ENCODE measurements at regions not wholly inside any gene's neighbourhood (a gene's known extent, or its start where the extent isn't known, plus 50 kb on each side); places are given as distances from the start of the nearest gene placed in this dataset.
A peak's percentile ranks its signal among the peaks of the same experiment; 100 is the strongest.

DNA sequence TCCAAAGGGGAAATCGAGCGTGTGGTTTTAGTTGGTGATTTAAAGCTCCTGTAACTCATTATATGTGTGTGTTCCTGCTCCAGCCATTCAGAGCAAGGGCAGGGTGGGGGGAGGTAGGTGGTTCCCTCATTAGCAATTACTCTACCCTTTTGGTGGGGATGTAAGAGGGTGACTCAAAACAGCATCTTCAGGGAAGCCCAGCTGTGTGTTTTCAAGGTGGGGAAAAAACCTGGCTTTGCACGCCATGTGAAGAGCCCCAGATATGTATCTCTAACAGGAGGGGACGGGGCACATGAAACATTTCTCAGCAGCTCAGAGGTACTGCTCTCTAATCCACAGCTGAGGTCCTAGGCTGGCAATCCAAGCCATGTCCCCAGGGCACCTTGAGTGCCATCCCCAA is 241.3 kb upstream of the ZFHX3 start (continued):
- TF ChIP-seq CBX3 (IDR thresholded peaks at IDR 0.05; ENCODE audit: borderline replicate concordance, low read depth) (no peak), NR2C1 (IDR thresholded peaks at IDR 0.05) (no peak), TAF1 (IDR thresholded peaks at IDR 0.05; ENCODE audit: borderline replicate concordance, low read depth, low read length) (peak; percentile 39; the same call in 1 of the 2 replicates), JUND (IDR thresholded peaks at IDR 0.05; ENCODE audit: low read depth, low read length) (peak; percentile 90), IKZF2 (IDR thresholded peaks at IDR 0.05) (peak; percentile 93 to 97), TCF7 (IDR thresholded peaks at IDR 0.05; ENCODE audit: borderline replicate concordance) (peak; percentile 87), PAX8 (IDR thresholded peaks at IDR 0.05) (no peak), KDM1A (IDR thresholded peaks at IDR 0.05; ENCODE audit: borderline replicate concordance) (no peak), BACH1 (IDR thresholded peaks at IDR 0.05; ENCODE audit: borderline replicate concordance) (peak; percentile 94), CEBPB (IDR thresholded peaks at IDR 0.05; ENCODE audit: borderline replicate concordance in 1 of 2, low read depth in 2 of 2, low read length in 2 of 2) (peak in 1 of 2 experiments; percentile 86; a peak in 1 of 4 replicates), RAD21 (IDR thresholded peaks at IDR 0.05; ENCODE audit: insufficient read depth, low read depth, low read length) (peak; percentile 40; the same call in 1 of the 2 replicates), RAD51 (IDR thresholded peaks at IDR 0.05) (peak; percentile 26; the same call in 1 of the 2 replicates), BHLHE40 (IDR thresholded peaks at IDR 0.05; ENCODE audit: borderline replicate concordance in 1 of 2, low read depth in 2 of 2, low read length in 1 of 2) (peak; percentile 55 to 60; a peak in 3 of 4 replicates), TARDBP (IDR thresholded peaks at IDR 0.05; ENCODE audit: borderline replicate concordance) (peak; percentile 60; the same call in 1 of the 2 replicates), MEF2A (IDR thresholded peaks at IDR 0.05; ENCODE audit: insufficient read depth, low read depth, low read length) (peak; percentile 86), ASH2L (IDR thresholded peaks at IDR 0.05; ENCODE audit: borderline replicate concordance, low read depth) (no peak), ZNF207 (IDR thresholded peaks at IDR 0.05; ENCODE audit: borderline replicate concordance) (no peak), TCF12 (IDR thresholded peaks at IDR 0.05; ENCODE audit: low read depth, low read length) (peak; percentile 100)
- TF ChIP-seq, protein P1, sequence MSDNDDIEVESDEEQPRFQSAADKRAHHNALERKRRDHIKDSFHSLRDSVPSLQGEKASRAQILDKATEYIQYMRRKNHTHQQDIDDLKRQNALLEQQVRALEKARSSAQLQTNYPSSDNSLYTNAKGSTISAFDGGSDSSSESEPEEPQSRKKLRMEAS (IDR thresholded peaks at IDR 0.05; ENCODE audit: low read depth, low read length): no peak
- TF ChIP-seq, protein P2, sequence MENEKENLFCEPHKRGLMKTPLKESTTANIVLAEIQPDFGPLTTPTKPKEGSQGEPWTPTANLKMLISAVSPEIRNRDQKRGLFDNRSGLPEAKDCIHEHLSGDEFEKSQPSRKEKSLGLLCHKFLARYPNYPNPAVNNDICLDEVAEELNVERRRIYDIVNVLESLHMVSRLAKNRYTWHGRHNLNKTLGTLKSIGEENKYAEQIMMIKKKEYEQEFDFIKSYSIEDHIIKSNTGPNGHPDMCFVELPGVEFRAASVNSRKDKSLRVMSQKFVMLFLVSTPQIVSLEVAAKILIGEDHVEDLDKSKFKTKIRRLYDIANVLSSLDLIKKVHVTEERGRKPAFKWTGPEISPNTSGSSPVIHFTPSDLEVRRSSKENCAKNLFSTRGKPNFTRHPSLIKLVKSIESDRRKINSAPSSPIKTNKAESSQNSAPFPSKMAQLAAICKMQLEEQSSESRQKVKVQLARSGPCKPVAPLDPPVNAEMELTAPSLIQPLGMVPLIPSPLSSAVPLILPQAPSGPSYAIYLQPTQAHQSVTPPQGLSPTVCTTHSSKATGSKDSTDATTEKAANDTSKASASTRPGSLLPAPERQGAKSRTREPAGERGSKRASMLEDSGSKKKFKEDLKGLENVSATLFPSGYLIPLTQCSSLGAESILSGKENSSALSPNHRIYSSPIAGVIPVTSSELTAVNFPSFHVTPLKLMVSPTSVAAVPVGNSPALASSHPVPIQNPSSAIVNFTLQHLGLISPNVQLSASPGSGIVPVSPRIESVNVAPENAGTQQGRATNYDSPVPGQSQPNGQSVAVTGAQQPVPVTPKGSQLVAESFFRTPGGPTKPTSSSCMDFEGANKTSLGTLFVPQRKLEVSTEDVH (IDR thresholded peaks at IDR 0.05; ENCODE audit: low read depth, partially characterized antibody): no peak
- TF ChIP-seq, protein P3, sequence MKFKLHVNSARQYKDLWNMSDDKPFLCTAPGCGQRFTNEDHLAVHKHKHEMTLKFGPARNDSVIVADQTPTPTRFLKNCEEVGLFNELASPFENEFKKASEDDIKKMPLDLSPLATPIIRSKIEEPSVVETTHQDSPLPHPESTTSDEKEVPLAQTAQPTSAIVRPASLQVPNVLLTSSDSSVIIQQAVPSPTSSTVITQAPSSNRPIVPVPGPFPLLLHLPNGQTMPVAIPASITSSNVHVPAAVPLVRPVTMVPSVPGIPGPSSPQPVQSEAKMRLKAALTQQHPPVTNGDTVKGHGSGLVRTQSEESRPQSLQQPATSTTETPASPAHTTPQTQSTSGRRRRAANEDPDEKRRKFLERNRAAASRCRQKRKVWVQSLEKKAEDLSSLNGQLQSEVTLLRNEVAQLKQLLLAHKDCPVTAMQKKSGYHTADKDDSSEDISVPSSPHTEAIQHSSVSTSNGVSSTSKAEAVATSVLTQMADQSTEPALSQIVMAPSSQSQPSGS (IDR thresholded peaks at IDR 0.05; ENCODE audit: low read length): peak; percentile 97
- TF ChIP-seq, protein P4, sequence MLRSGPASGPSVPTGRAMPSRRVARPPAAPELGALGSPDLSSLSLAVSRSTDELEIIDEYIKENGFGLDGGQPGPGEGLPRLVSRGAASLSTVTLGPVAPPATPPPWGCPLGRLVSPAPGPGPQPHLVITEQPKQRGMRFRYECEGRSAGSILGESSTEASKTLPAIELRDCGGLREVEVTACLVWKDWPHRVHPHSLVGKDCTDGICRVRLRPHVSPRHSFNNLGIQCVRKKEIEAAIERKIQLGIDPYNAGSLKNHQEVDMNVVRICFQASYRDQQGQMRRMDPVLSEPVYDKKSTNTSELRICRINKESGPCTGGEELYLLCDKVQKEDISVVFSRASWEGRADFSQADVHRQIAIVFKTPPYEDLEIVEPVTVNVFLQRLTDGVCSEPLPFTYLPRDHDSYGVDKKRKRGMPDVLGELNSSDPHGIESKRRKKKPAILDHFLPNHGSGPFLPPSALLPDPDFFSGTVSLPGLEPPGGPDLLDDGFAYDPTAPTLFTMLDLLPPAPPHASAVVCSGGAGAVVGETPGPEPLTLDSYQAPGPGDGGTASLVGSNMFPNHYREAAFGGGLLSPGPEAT (IDR thresholded peaks at IDR 0.05; ENCODE audit: low read depth): peak; percentile 97
- TF ChIP-seq, protein P5, sequence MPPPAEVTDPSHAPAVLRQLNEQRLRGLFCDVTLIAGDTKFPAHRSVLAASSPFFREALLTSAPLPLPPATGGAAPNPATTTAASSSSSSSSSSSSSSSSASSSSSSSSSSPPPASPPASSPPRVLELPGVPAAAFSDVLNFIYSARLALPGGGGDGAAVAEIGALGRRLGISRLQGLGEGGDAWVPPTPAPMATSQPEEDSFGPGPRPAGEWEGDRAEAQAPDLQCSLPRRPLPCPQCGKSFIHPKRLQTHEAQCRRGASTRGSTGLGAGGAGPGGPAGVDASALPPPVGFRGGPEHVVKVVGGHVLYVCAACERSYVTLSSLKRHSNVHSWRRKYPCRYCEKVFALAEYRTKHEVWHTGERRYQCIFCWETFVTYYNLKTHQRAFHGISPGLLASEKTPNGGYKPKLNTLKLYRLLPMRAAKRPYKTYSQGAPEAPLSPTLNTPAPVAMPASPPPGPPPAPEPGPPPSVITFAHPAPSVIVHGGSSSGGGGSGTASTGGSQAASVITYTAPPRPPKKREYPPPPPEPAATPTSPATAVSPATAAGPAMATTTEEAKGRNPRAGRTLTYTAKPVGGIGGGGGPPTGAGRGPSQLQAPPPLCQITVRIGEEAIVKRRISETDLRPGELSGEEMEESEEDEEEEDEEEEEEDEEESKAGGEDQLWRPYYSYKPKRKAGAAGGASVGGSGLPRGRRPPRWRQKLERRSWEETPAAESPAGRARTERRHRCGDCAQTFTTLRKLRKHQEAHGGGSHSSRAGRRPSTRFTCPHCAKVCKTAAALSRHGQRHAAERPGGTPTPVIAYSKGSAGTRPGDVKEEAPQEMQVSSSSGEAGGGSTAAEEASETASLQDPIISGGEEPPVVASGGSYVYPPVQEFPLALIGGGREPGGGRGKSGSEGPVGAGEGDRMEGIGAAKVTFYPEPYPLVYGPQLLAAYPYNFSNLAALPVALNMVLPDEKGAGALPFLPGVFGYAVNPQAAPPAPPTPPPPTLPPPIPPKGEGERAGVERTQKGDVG (CRISPR knock-in tag; IDR thresholded peaks at IDR 0.05): no peak
